Body of pancreas (tissue), 4 donors: ENCODE measurements at regions not wholly inside any gene's neighbourhood (a gene's known extent, or its start where the extent isn't known, plus 50 kb on each side); places are given as distances from the start of the nearest gene placed in this dataset.

Experiments
- ATAC-seq: fragments of 150-250 bp; one replicate; pipeline ENCODE4 v1.9.1; 2016
- DNase-seq, 4 donors: peaks; one replicate each; pipeline ENCODE4 v3.0.0-alpha.2; 2019
- H3K27ac ChIP-seq, 4 donors: fragments of 200-600 bp; sonication (generic); 1 replicate in 3 of 4; 2 replicates in 1 of 4; pipeline versions ENCODE4 v1.5.1 to v1.6.1; 2016 to 2019; ENCODE audit warnings: mild to moderate bottlenecking in 1 of 4, mixed read lengths in 1 of 4, moderate library complexity in 1 of 4
- H3K27me3 ChIP-seq, 2 donors: fragments of 200-600 bp; sonication (generic); one replicate each; pipeline ENCODE4 v1.6.0; 2016; ENCODE audit warnings: mild to moderate bottlenecking in 1 of 2
- H3K36me3 ChIP-seq, 2 donors: fragments of 200-600 bp; sonication (generic); replicated peaks in 1 of 2; 2 replicates each; pipeline ENCODE4 v1.5.1; 2016; ENCODE audit warnings: low read depth in 2 of 2; ENCODE audit not compliant: insufficient read depth in 1 of 2
- H3K4me1 ChIP-seq: fragments of 200-600 bp; sonication (generic); one replicate; pipeline ENCODE4 v1.6.0; 2016
- H3K4me3 ChIP-seq, 2 donors: fragments of 200-600 bp; sonication (generic); 1 replicate in 1 of 2; 2 replicates in 1 of 2; pipeline ENCODE4 v1.5.1; 2016 to 2019
- H3K9me3 ChIP-seq, 3 donors: fragments of 200-600 bp; sonication (generic); 1 replicate in 2 of 3; 2 replicates in 1 of 3; pipeline ENCODE4 v1.5.1; 2016
- POLR2A ChIP-seq, 3 donors: fragments of 450-650 bp; IDR thresholded peaks; one replicate each; pipeline ENCODE4 v1.6.1; 2016; ENCODE audit warnings: antibody characterized with exemption in 3 of 3, mild to moderate bottlenecking in 2 of 3
- WGBS, 2 donors: methylation state at CpG; one replicate each; pipeline ENCODE4 v1.1.5; 2017; 5-methylcytosine and 5-hydroxymethylcytosine counted together
- intact Hi-C: fragments of 100-400 bp; cut with DNase I; formaldehyde crosslinking; loops from one replicate; pipeline ENCODE4 v1.15.1; 2023
- TF ChIP-seq, protein P1 (sequence below), 7 experiments: fragments of 450-650 bp in 4 of 7; fragments of 200-600 bp in 3 of 7; sonication (generic) in 3 of 7; IDR thresholded peaks; one replicate each; pipeline ENCODE4 v1.5.1; 2016 to 2019; ENCODE audit warnings: antibody characterized with exemption in 7 of 7

DNA sequence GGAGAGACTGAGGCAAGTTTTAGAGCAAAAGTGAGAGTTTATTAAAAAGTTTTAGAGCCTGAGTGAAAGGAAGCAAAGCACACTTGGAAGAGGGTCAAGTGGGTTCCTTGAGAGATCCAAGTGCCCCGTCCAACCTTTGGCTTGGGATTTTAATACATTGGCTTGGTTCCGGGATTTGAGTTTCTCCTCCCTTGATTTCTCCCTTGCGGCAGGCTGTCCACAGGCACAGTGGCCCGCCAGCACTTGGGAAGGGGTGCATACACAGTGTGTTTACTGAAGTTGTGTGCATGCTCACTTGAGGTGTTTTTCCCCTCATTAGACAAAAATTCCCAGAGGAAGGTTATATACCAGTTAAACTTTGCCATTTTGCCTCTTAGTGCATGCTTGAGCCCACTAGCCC lies 333.5 kb downstream of the PCDH18 start:
- Histone ChIP-seq H3K4me3 (no peak overlapping the region), H3K27ac (no peak overlapping the region), H3K36me3 (no peaks in the 10 kb centered on the region), H3K27me3 (no peaks in the 10 kb centered on the region), H3K9me3 (no peaks in the 10 kb centered on the region), H3K4me1 (no peaks in the 10 kb centered on the region)
- WGBS, 2 donors: 82 to 84% methylated on average over 4 of the region's 4 CpGs
- no peak for ATAC-seq
- no peak for TF ChIP-seq POLR2A (IDR thresholded peaks at IDR 0.05)
- TF ChIP-seq, protein P1, sequence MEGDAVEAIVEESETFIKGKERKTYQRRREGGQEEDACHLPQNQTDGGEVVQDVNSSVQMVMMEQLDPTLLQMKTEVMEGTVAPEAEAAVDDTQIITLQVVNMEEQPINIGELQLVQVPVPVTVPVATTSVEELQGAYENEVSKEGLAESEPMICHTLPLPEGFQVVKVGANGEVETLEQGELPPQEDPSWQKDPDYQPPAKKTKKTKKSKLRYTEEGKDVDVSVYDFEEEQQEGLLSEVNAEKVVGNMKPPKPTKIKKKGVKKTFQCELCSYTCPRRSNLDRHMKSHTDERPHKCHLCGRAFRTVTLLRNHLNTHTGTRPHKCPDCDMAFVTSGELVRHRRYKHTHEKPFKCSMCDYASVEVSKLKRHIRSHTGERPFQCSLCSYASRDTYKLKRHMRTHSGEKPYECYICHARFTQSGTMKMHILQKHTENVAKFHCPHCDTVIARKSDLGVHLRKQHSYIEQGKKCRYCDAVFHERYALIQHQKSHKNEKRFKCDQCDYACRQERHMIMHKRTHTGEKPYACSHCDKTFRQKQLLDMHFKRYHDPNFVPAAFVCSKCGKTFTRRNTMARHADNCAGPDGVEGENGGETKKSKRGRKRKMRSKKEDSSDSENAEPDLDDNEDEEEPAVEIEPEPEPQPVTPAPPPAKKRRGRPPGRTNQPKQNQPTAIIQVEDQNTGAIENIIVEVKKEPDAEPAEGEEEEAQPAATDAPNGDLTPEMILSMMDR (IDR thresholded peaks at IDR 0.05): no peak
- intact Hi-C loops: no loop called here
- DNase-seq: no peak

DNA sequence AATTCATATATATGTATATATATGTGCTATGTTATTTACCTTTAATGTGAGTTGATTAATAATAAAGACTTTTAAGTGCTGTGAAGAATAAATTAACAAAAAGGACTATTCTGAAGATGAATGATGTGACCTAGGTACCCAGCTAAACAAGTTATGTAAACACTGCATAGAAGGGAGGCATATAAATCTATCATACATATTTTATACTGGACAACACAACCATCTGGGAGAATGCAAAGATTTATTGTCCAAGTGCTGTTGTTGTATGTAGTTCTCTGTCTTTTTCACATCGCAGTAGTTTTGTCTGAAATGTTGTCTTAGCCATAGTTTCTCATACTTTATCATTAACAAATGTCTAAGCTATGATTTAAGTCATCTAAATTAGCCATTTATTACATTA lies 337.6 kb downstream of the PCDH18 start:
- no peak for ATAC-seq
- 40 to 57% methylated on average over 1 of the region's 1 CpG for WGBS, 2 donors
- Histone ChIP-seq H3K36me3 (no peaks in the 10 kb centered on the region), H3K4me1 (no peaks in the 10 kb centered on the region), H3K27me3 (no peaks in the 10 kb centered on the region), H3K9me3 (no peaks in the 10 kb centered on the region), H3K27ac (no peak overlapping the region), H3K4me3 (no peak overlapping the region)
- TF ChIP-seq POLR2A (IDR thresholded peaks at IDR 0.05): no peak
- TF ChIP-seq, protein P1 (IDR thresholded peaks at IDR 0.05): no peak
- intact Hi-C loops: no loop called here
- DNase-seq: no peak

DNA sequence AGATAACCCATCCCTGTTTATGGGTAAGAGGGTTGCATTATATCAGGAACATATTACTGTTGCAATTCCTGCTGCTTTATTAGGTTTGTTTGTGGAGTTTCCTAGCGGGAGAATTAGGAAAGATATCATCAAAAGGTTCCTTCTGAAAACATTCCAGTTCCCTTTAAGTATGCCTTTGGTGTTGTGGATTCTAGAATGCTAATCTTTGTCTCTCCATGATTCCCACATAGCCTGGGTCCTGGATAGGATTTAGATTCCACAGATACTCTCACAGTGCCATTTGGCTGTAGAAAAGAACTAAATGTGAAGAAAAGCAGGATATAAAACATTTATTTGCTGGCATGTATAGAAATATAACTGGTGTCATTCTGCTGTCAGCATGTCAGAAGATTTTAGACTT lies 338.7 kb downstream of the PCDH18 start:
- no peak for ATAC-seq
- Histone ChIP-seq H3K9me3 (no peaks in the 10 kb centered on the region), H3K36me3 (no peaks in the 10 kb centered on the region), H3K27ac (no peak overlapping the region), H3K27me3 (no peaks in the 10 kb centered on the region), H3K4me3 (no peak overlapping the region), H3K4me1 (no peaks in the 10 kb centered on the region)
- DNase-seq: no peak
- TF ChIP-seq, protein P1 (IDR thresholded peaks at IDR 0.05): no peak
- no peak for TF ChIP-seq POLR2A (IDR thresholded peaks at IDR 0.05)
- intact Hi-C loops: no loop called here
- 11 to 47% methylated on average over 1 of the region's 1 CpG for WGBS, 2 donors

GRCh38 chr4:137181293-137181899 lies 350.9 kb downstream of the PCDH18 start:
- no peaks in the 10 kb centered on the region for H3K36me3 ChIP-seq
- ATAC-seq (no peak), DNase-seq (no peak)
- H3K9me3 ChIP-seq: no peaks in the 10 kb centered on the region
- H3K27ac ChIP-seq: no peak overlapping the region
- H3K27me3 ChIP-seq: no peaks in the 10 kb centered on the region
- H3K4me1 ChIP-seq: no peaks in the 10 kb centered on the region
- TF ChIP-seq POLR2A (IDR thresholded peaks at IDR 0.05): no peak
- TF ChIP-seq, protein P1 (IDR thresholded peaks at IDR 0.05): no peak
- no peak overlapping the region for H3K4me3 ChIP-seq
- intact Hi-C loops: no loop called here
- WGBS, 2 donors: 91 to 94% methylated on average over 1 of the region's 1 CpG

GRCh38 chr4:137180349-137180748 lies 351.9 kb downstream of the PCDH18 start:
- no peaks in the 10 kb centered on the region for H3K9me3 ChIP-seq
- H3K27ac ChIP-seq: no peak overlapping the region
- no peak overlapping the region for H3K4me3 ChIP-seq
- intact Hi-C loops: no loop called here
- H3K36me3 ChIP-seq: no peaks in the 10 kb centered on the region
- H3K4me1 ChIP-seq: no peaks in the 10 kb centered on the region
- TF ChIP-seq, protein P1 (IDR thresholded peaks at IDR 0.05): no peak
- TF ChIP-seq POLR2A (IDR thresholded peaks at IDR 0.05): no peak
- WGBS, 2 donors: 18 to 25% methylated on average over 4 of the region's 4 CpGs
- DNase-seq (no peak), ATAC-seq (no peak)
- no peaks in the 10 kb centered on the region for H3K27me3 ChIP-seq
